SK-N-SH treated with all-trans-retinoic acid at 6 μM for 48 hours (cell line): ENCODE measurements at regions not wholly inside any gene's neighbourhood (a gene's known extent, or its start where the extent isn't known, plus 50 kb on each side); places are given as distances from the start of the nearest gene placed in this dataset.

ENCODE experiments used
- ATAC-seq: fragments of 200-7000 bp; cut with Tn5 transposase; 3 replicates; pipeline ENCODE4 v1.9.1; 2020; ENCODE audit warnings: mild to moderate bottlenecking, moderate library complexity
- ARNTL ChIP-seq: fragments of 450-650 bp; formaldehyde crosslinking; IDR thresholded peaks from 2 replicates; pipeline ENCODE4 v1.5.0; 2020; ENCODE audit warnings: low read depth, mild to moderate bottlenecking, moderate library complexity, borderline replicate concordance
- CREB5 ChIP-seq: fragments of 250-450 bp; sonication (Bioruptor Pico); IDR thresholded peaks from 2 replicates; pipeline ENCODE4 v1.5.1; 2020; ENCODE audit warnings: low read depth, mild to moderate bottlenecking, moderate library complexity
- CSDC2 ChIP-seq: fragments of 250-450 bp; sonication (Bioruptor Pico); IDR thresholded peaks from 2 replicates; pipeline ENCODE4 v1.5.0; 2020; ENCODE audit warnings: mild to moderate bottlenecking, moderate library complexity
- ESRRG ChIP-seq: fragments of 250-450 bp; sonication (Bioruptor Pico); IDR thresholded peaks from 2 replicates; pipeline ENCODE4 v1.6.1; 2021; ENCODE audit warnings: mild to moderate bottlenecking
- GLIS3 ChIP-seq: fragments of 250-450 bp; sonication (Bioruptor Pico); IDR thresholded peaks from 2 replicates; pipeline ENCODE4 v1.5.0; 2020; ENCODE audit warnings: mild to moderate bottlenecking, moderate library complexity
- ISL1 ChIP-seq: fragments of 250-450 bp; sonication (Bioruptor Pico); IDR thresholded peaks from 2 replicates; pipeline ENCODE4 v2.1.2; 2022; ENCODE audit warnings: mild to moderate bottlenecking, moderate library complexity
- OSR1 ChIP-seq: fragments of 250-450 bp; sonication (Bioruptor Pico); IDR thresholded peaks from 2 replicates; pipeline ENCODE4 v1.8.0; 2022; ENCODE audit warnings: moderate library complexity, mild to moderate bottlenecking, inconsistent platforms
- PATZ1 ChIP-seq: fragments of 250-450 bp; sonication (Bioruptor Pico); IDR thresholded peaks from 2 replicates; pipeline ENCODE4 v1.8.0; 2020; ENCODE audit warnings: mild to moderate bottlenecking, moderate library complexity, borderline replicate concordance
- PPARA ChIP-seq: fragments of 250-450 bp; sonication (Bioruptor Pico); IDR thresholded peaks from 2 replicates; pipeline ENCODE4 v1.5.0; 2020; ENCODE audit warnings: mild to moderate bottlenecking, borderline replicate concordance
- SNAI2 ChIP-seq: fragments of 250-450 bp; sonication (Bioruptor Pico); IDR thresholded peaks from 2 replicates; pipeline ENCODE4 v1.5.0; 2020; ENCODE audit warnings: mild to moderate bottlenecking, moderate library complexity
- TOX ChIP-seq: fragments of 250-450 bp; sonication (Bioruptor Pico); IDR thresholded peaks from 2 replicates; pipeline ENCODE4 v1.8.0; 2021; ENCODE audit warnings: mild to moderate bottlenecking, moderate library complexity, borderline replicate concordance
- ZFP3 ChIP-seq: fragments of 250-450 bp; sonication (Bioruptor Pico); IDR thresholded peaks from 2 replicates; pipeline ENCODE4 v1.5.0; 2020; ENCODE audit warnings: mild to moderate bottlenecking, moderate library complexity
- ZNF565 ChIP-seq: fragments of 450-650 bp; formaldehyde crosslinking; conservative IDR thresholded peaks from 2 replicates; pipeline ENCODE4 v1.5.0; 2020; ENCODE audit warnings: low read depth, mild to moderate bottlenecking, moderate library complexity
- ZNF70 ChIP-seq: fragments of 450-650 bp; formaldehyde crosslinking; IDR thresholded peaks from 2 replicates; pipeline ENCODE4 v1.5.0; 2020; ENCODE audit warnings: mild to moderate bottlenecking, moderate library complexity
- ZNF8 ChIP-seq: fragments of 450-650 bp; formaldehyde crosslinking; IDR thresholded peaks from 2 replicates; pipeline ENCODE4 v1.5.0; 2020; ENCODE audit warnings: mild to moderate bottlenecking, moderate library complexity
- TF ChIP-seq, protein P1 (sequence below): fragments of 250-450 bp; sonication (Bioruptor Pico); IDR thresholded peaks from 2 replicates; pipeline ENCODE4 v1.5.1; 2021; ENCODE audit warnings: mild to moderate bottlenecking, moderate library complexity
- TF ChIP-seq, protein P2 (sequence below): fragments of 250-450 bp; sonication (Bioruptor Pico); IDR thresholded peaks from 2 replicates; pipeline ENCODE4 v1.5.0; 2020; ENCODE audit warnings: mild to moderate bottlenecking, moderate library complexity

DNA sequence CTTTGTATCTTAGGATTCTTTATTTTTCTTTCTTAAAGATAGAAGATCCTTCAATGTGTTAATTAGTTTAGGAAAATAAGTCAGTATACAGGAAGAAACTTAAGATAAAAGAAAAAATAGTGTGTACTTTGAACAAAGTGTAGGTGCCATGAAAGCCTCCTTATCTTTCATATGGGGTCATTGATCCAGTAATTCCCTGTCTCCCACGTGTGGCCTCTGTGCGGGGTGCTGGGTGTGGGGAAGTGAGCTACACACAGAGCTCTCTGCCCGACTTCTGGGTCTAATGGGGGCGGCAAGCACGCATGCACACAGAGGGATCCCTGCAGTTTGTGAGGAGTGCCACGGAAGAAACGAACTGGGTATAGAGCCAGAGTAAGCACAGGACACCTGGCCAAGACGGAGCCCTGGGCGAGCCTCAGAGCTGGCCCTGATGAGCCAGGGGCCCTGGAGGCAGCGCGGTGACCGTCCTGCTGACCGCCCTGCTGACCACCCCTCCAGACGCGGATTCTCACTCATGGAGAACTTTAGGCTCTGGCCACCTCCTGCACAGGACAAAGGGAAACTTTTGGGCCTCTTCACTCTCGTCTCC is 253.5 kb downstream of the ACKR3 start (continued):
- no peak for TF ChIP-seq PATZ1 (CRISPR knock-in tag)
- TF ChIP-seq, all 23 proteins: peak for 0

DNA sequence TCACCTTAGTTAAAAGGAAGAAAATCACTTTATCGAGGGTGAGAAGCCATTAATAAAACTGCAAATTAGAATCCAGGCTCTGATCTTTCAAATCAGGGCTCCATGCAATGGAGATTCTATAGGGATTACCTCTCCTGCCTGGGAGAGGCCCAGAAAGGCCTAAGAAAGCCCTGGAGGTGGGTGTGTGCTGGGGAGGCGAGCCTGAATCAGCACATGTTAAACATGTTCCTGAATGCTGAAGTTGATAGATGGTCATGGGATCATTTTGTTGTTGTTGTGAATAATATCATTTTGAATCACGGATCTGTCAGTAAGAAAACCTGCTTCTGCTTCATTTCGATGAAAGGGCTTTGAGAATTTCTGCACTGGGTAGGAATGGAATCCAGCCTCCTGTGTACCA is 254.3 kb downstream of the ACKR3 start:
- no peak for ATAC-seq
- no peak for TF ChIP-seq PPARA
- TF ChIP-seq TOX (CRISPR knock-in tag) = no peak
- no peak for TF ChIP-seq ESRRG (CRISPR knock-in tag)
- no peak for TF ChIP-seq GLIS3 (CRISPR knock-in tag)
- no peak for TF ChIP-seq ARNTL (CRISPR knock-in tag)
- TF ChIP-seq CREB5 (CRISPR knock-in tag) = no peak
- no peak for TF ChIP-seq ISL1 (CRISPR knock-in tag)
- TF ChIP-seq, all 23 proteins: peak for 0

GRCh38 chr2:236824836-236825235 is 255.2 kb downstream of the ACKR3 start:
- no peak for ATAC-seq

GRCh38 chr2:236825989-236826510 is 256.4 kb downstream of the ACKR3 start:
- no peak for ATAC-seq
- TF ChIP-seq ZNF565 (CRISPR knock-in tag) (no peak), ZNF70 (CRISPR knock-in tag) (no peak), ZFP3 (CRISPR knock-in tag) (no peak), ZNF8 (no peak), CSDC2 (no peak), PATZ1 (CRISPR knock-in tag) (no peak), OSR1 (CRISPR knock-in tag) (no peak), PPARA (no peak)
- TF ChIP-seq, protein P1, sequence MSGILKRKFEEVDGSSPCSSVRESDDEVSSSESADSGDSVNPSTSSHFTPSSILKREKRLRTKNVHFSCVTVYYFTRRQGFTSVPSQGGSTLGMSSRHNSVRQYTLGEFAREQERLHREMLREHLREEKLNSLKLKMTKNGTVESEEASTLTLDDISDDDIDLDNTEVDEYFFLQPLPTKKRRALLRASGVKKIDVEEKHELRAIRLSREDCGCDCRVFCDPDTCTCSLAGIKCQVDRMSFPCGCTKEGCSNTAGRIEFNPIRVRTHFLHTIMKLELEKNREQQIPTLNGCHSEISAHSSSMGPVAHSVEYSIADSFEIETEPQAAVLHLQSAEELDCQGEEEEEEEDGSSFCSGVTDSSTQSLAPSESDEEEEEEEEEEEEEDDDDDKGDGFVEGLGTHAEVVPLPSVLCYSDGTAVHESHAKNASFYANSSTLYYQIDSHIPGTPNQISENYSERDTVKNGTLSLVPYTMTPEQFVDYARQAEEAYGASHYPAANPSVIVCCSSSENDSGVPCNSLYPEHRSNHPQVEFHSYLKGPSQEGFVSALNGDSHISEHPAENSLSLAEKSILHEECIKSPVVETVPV = no peak
- TF ChIP-seq, protein P2, sequence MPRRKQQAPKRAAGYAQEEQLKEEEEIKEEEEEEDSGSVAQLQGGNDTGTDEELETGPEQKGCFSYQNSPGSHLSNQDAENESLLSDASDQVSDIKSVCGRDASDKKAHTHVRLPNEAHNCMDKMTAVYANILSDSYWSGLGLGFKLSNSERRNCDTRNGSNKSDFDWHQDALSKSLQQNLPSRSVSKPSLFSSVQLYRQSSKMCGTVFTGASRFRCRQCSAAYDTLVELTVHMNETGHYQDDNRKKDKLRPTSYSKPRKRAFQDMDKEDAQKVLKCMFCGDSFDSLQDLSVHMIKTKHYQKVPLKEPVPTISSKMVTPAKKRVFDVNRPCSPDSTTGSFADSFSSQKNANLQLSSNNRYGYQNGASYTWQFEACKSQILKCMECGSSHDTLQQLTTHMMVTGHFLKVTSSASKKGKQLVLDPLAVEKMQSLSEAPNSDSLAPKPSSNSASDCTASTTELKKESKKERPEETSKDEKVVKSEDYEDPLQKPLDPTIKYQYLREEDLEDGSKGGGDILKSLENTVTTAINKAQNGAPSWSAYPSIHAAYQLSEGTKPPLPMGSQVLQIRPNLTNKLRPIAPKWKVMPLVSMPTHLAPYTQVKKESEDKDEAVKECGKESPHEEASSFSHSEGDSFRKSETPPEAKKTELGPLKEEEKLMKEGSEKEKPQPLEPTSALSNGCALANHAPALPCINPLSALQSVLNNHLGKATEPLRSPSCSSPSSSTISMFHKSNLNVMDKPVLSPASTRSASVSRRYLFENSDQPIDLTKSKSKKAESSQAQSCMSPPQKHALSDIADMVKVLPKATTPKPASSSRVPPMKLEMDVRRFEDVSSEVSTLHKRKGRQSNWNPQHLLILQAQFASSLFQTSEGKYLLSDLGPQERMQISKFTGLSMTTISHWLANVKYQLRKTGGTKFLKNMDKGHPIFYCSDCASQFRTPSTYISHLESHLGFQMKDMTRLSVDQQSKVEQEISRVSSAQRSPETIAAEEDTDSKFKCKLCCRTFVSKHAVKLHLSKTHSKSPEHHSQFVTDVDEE (CRISPR knock-in tag) = no peak

More at GRCh38 chr2:236824836-236825235, 255.2 kb downstream of the ACKR3 start:
- no peak for TF ChIP-seq ESRRG (CRISPR knock-in tag)
- TF ChIP-seq SNAI2 = no peak
